ENCODE measurements at regions not wholly inside any gene's neighbourhood (a gene's known extent, or its start where the extent isn't known, plus 50 kb on each side); places are given as distances from the start of the nearest gene placed in this dataset.
A peak's percentile ranks its signal among the peaks of the same experiment; 100 is the strongest.

DNA sequence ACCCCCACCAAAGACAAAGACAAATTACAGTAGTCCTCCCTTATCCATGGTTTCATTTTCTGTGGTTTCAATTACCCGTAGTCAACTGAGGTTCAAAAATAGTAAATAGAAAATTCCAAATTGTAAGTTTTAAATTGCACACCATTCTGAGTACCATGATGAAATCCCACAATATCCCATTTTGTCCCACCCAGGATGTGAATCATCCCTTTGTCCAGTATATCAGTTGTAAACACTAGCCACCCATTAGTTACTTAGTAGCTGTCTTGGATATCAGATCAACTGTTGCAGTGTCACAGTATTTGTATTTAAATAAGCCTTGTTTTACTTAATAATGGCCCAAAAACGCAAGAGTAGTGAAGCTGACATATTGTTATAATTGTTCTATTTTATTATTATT lies 364.0 kb upstream of the ARID1B start:
- H3K36me3 ChIP-seq (ENCODE audit: control insufficient read depth, insufficient read depth, low read length): no peaks in the 10 kb centered on the region
- peak; percentile 61 for DNase-seq (ENCODE audit: low read depth)
- TF ChIP-seq, protein P1, sequence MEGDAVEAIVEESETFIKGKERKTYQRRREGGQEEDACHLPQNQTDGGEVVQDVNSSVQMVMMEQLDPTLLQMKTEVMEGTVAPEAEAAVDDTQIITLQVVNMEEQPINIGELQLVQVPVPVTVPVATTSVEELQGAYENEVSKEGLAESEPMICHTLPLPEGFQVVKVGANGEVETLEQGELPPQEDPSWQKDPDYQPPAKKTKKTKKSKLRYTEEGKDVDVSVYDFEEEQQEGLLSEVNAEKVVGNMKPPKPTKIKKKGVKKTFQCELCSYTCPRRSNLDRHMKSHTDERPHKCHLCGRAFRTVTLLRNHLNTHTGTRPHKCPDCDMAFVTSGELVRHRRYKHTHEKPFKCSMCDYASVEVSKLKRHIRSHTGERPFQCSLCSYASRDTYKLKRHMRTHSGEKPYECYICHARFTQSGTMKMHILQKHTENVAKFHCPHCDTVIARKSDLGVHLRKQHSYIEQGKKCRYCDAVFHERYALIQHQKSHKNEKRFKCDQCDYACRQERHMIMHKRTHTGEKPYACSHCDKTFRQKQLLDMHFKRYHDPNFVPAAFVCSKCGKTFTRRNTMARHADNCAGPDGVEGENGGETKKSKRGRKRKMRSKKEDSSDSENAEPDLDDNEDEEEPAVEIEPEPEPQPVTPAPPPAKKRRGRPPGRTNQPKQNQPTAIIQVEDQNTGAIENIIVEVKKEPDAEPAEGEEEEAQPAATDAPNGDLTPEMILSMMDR (IDR thresholded peaks at IDR 0.05; ENCODE audit: insufficient read depth, low read length, severe bottlenecking): no peak
- no peaks in the 10 kb centered on the region for H3K27me3 ChIP-seq (ENCODE audit: control insufficient read depth, insufficient read depth, low read length)
- H3K4me3 ChIP-seq (ENCODE audit: low read depth, low read length): no peak overlapping the region
- FAIRE-seq: no peak

DNA sequence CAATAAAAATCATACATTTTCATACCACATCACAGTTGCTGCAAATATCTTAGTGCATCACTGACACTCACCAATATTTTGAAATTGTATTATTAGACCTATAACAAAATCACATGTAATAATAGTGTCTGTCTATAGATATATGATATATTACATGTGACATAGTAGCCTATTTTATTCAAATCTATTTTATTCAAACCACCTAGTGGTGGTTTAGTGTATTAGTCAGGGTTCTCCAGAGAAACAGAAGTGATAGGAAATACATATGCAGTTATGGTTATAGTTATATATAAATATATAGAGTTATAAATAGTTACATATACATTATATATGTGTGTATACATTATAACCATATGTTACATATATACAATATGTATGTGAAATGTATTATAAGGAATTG lies 366.5 kb upstream of the ARID1B start:
- no peaks in the 10 kb centered on the region for H3K27me3 ChIP-seq (ENCODE audit: control insufficient read depth, insufficient read depth, low read length)
- no peak overlapping the region for H3K4me3 ChIP-seq (ENCODE audit: low read depth, low read length)
- TF ChIP-seq, protein P1 (IDR thresholded peaks at IDR 0.05; ENCODE audit: insufficient read depth, low read length, severe bottlenecking): no peak
- no peak for DNase-seq (ENCODE audit: low read depth)
- H3K36me3 ChIP-seq (ENCODE audit: control insufficient read depth, insufficient read depth, low read length): no peaks in the 10 kb centered on the region
- no peak for FAIRE-seq

DNA sequence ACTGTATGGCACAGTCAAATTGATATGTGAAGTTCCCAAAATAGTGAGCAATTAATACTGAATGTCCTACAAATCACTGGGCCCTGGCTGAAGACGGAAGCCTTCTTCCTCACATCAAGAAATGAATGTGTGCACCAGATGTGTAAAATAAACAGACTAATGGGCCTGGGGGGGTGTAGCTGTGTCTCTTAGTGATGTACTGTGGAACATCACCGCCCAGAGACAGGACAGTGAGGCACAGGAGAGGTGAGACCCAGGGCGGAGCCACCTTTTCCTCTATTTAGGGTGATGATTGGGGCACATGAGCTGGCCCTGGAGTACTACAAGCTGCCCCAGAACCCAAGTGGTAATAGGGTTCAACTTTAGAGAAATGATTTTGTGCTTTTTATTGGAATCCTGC lies 368.5 kb upstream of the ARID1B start:
- no peak for DNase-seq (ENCODE audit: low read depth)
- Histone ChIP-seq H3K4me3 (ENCODE audit: low read depth, low read length) (no peak overlapping the region), H3K27me3 (ENCODE audit: control insufficient read depth, insufficient read depth, low read length) (no peaks in the 10 kb centered on the region), H3K36me3 (ENCODE audit: control insufficient read depth, insufficient read depth, low read length) (no peaks in the 10 kb centered on the region)
- TF ChIP-seq, protein P1 (IDR thresholded peaks at IDR 0.05; ENCODE audit: insufficient read depth, low read length, severe bottlenecking): no peak
- no peak for FAIRE-seq

DNA sequence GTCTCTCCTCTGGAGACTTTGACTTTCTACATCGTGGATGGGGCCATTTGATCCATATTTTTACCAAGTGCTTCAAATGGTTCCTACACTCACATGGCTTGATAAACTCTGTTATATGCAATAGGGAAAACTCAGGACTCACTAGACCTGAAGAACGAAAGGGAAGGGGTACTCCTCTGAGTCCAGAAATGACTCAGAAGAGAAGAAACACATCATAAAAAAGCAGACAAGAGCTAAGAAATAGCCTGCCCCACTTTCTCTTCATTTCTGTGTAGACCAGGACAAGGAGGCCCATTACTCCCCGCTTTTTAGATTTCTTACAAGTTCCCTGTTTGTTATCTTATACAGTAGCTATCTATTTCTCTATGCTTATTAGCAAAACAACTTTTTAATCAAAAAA lies 369.8 kb upstream of the ARID1B start:
- TF ChIP-seq, protein P1 (IDR thresholded peaks at IDR 0.05; ENCODE audit: insufficient read depth, low read length, severe bottlenecking): no peak
- DNase-seq (ENCODE audit: low read depth) (no peak), FAIRE-seq (no peak)
- Histone ChIP-seq H3K27me3 (ENCODE audit: control insufficient read depth, insufficient read depth, low read length) (no peaks in the 10 kb centered on the region), H3K36me3 (ENCODE audit: control insufficient read depth, insufficient read depth, low read length) (no peaks in the 10 kb centered on the region), H3K4me3 (ENCODE audit: low read depth, low read length) (no peak overlapping the region)

DNA sequence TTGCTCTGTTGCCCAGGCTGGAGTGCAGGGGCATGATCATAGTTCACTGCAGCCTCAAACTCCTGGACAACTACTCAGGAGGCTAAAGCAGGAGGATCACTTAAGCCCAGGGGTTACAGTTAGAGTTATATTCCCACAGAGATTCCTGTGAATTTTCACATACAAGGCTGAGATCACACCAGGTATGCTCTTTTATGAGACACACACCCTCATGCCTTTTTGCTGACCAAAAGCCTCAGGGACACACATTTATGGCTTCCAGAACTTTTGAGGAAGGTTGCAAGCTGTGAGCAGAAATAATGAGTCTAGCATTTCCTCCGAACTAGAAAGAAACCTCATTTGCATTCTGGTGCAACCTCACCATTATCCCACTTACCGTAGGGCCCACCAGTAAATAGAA lies 370.5 kb upstream of the ARID1B start:
- no peak for DNase-seq (ENCODE audit: low read depth)
- TF ChIP-seq, protein P1 (IDR thresholded peaks at IDR 0.05; ENCODE audit: insufficient read depth, low read length, severe bottlenecking): no peak
- no peaks in the 10 kb centered on the region for H3K36me3 ChIP-seq (ENCODE audit: control insufficient read depth, insufficient read depth, low read length)
- FAIRE-seq: no peak
- no peaks in the 10 kb centered on the region for H3K27me3 ChIP-seq (ENCODE audit: control insufficient read depth, insufficient read depth, low read length)
- no peak overlapping the region for H3K4me3 ChIP-seq (ENCODE audit: low read depth, low read length)

DNA sequence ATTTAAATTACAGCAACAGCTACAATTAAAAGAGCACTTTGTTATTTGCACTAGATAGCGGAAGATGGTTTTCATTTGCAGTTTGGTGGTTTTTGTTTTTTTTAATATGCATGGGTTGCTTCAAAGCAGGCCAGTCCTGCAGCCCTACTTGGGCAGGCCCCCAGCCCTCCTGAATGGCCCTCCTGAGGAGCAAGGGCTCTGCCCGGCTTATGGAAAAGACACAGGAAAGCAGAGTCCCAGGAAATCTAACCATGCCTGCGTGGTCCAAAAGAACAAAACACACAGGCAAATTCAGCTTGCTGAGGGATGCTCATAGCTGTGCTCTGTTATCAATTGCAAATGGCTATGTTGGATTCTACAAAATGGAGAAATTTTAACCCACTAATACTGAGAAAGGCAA lies 371.1 kb upstream of the ARID1B start:
- TF ChIP-seq, protein P1 (IDR thresholded peaks at IDR 0.05; ENCODE audit: insufficient read depth, low read length, severe bottlenecking): no peak
- Histone ChIP-seq H3K36me3 (ENCODE audit: control insufficient read depth, insufficient read depth, low read length) (no peaks in the 10 kb centered on the region), H3K27me3 (ENCODE audit: control insufficient read depth, insufficient read depth, low read length) (no peaks in the 10 kb centered on the region), H3K4me3 (ENCODE audit: low read depth, low read length) (no peak overlapping the region)
- FAIRE-seq: no peak
- DNase-seq (ENCODE audit: low read depth): no peak
